KOPT-K1 (cell line): ENCODE measurements at regions not wholly inside any gene's neighbourhood (a gene's known extent, or its start where the extent isn't known, plus 50 kb on each side); places are given as distances from the start of the nearest gene placed in this dataset.
"Not testable (repeated sequence)": the region's sequence is repeated elsewhere in the genome, so short reads cannot be mapped to it uniquely, and the experiment has no call there.

Experiments
- H3K27ac ChIP-seq: fragments of 200-600 bp; sonication (generic); 2 replicates; pipeline ENCODE4 v1.5.1; 2016; ENCODE audit warnings: antibody characterized with exemption, mild to moderate bottlenecking, low read depth, low read length; ENCODE audit not compliant: poor library complexity, severe bottlenecking
- H3K36me3 ChIP-seq: fragments of 200-600 bp; sonication (generic); 2 replicates; pipeline ENCODE4 v1.5.1; 2017; ENCODE audit warnings: antibody characterized with exemption, mild to moderate bottlenecking, low read length, moderate library complexity; ENCODE audit not compliant: insufficient read depth
- H3K9me3 ChIP-seq: fragments of 200-600 bp; sonication (generic); 2 replicates; pipeline ENCODE4 v1.5.1; 2017; ENCODE audit warnings: antibody characterized with exemption, low read length, mild to moderate bottlenecking; ENCODE audit not compliant: insufficient read depth, poor library complexity, severe bottlenecking

- Histone ChIP-seq H3K36me3 (no peaks in the 10 kb centered on the region), H3K27ac (no peak overlapping the region), H3K9me3 (no peaks in the 10 kb centered on the region)
These were observed 381.8 kb downstream of the PPP1R2C start for GRCh38 chrX:42396136-42396535.

GRCh38 chrX:42392846-42393245 lies 385.1 kb downstream of the PPP1R2C start:
- Histone ChIP-seq H3K9me3 (no peaks in the 10 kb centered on the region), H3K36me3 (no peaks in the 10 kb centered on the region), H3K27ac (no peak overlapping the region)

GRCh38 chrX:42386681-42387080 lies 391.3 kb downstream of the PPP1R2C start:
- no peaks in the 10 kb centered on the region for H3K9me3 ChIP-seq

DNA sequence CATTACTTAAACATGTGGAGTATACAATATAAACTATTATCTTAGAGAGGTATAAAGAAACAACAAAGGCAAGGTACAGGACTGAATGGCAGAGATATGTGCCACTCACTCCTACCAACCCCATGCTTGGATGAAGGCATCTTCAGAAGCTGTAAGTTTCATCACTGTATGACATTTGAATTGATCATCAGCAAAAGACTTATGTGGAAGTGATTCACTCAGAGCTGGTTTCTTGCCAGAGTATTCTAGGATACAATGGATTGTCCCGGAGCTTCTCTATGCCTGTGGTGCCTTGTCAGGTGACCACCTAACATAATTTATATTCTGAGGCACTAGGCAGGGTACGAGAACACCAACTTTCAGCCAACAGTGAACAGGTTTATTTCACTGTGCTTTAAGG lies 392.2 kb downstream of the PPP1R2C start:
- no peaks in the 10 kb centered on the region for H3K36me3 ChIP-seq
- no peaks in the 10 kb centered on the region for H3K9me3 ChIP-seq
- no peak overlapping the region for H3K27ac ChIP-seq

More at GRCh38 chrX:42386681-42387080, 391.3 kb downstream of the PPP1R2C start:
- Histone ChIP-seq H3K36me3 (no peaks in the 10 kb centered on the region), H3K27ac (no peak overlapping the region)

DNA sequence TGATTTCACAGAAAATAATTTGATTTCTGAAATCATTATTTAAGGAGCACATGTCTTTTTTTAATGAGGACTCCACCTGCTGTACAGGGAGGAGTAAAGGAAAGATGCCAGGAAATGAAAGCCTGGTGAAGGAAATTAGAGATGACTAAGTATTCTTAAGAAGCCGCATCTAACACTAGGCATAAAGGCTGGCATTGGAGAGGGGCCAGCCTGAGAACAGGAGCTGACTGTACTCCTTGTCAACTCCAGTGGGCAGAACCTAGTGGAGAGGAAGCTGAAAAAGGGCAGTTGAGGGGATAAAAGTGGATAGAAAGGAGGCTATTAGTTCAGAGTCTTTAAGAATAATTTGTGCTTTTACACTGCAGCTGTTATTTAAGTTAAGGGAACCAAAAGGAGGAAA lies 393.0 kb downstream of the PPP1R2C start:
- Histone ChIP-seq H3K36me3 (no peaks in the 10 kb centered on the region), H3K9me3 (no peaks in the 10 kb centered on the region), H3K27ac (no peak overlapping the region)

- Histone ChIP-seq H3K9me3 (no peaks in the 10 kb centered on the region), H3K27ac (no peak overlapping the region), H3K36me3 (no peaks in the 10 kb centered on the region)
These were observed 399.1 kb downstream of the PPP1R2C start for GRCh38 chrX:42378857-42379256.

GRCh38 chrX:42375086-42375485 lies 402.9 kb downstream of the PPP1R2C start:
- no peaks in the 10 kb centered on the region for H3K36me3 ChIP-seq
- H3K9me3 ChIP-seq: no peaks in the 10 kb centered on the region
- H3K27ac ChIP-seq: no peak overlapping the region

DNA sequence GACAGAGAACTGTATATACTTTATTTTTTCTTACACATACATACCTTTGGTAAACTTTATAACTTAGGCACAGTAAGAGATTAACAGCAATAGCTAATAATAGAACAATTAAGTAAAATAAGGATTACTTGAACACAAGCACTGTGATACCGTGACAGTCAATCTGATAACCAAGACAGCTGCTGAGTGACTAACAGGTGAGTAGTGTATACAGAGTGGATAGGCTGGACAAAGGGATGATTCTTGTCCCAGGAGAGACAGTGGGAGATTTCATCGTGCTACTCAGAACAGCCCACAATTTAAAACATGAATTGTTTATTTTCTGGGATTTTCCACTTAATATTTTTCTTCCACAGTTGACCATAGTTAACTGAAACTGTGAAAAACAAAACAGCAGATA lies 411.8 kb downstream of the PPP1R2C start:
- no peak overlapping the region for H3K27ac ChIP-seq
- H3K36me3 ChIP-seq: no peaks in the 10 kb centered on the region
- H3K9me3 ChIP-seq: no peaks in the 10 kb centered on the region

GRCh38 chrX:42362219-42362618 lies 415.7 kb downstream of the PPP1R2C start:
- Histone ChIP-seq H3K27ac (no peak overlapping the region), H3K36me3 (no peaks in the 10 kb centered on the region)

DNA sequence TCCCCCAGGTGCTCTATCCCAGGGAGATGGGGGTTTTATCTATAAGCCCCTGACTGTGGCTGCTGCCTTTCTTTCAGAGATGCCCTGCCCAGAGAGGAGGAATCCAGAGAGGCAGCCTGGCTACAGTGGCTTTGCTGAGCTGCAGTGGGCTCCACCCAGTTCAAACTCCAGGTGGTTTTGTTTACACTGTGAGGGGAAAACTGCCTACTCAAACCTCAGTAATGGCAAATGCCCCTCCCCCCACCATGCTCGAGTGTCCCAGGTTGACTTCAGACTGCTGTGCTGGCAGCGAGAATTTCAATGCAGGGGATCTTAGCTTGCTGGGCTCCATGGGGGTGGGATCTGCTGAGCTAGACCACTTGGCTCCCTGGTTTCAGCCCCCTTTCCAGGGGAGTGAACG lies 419.6 kb upstream of the CASK start:
- H3K36me3 ChIP-seq, H3K9me3 ChIP-seq, H3K27ac ChIP-seq: not testable (repeated sequence)

More at GRCh38 chrX:42362219-42362618, 415.7 kb downstream of the PPP1R2C start:
- no peaks in the 10 kb centered on the region for H3K9me3 ChIP-seq
